ENCODE measurements at regions not wholly inside any gene's neighbourhood (a gene's known extent, or its start where the extent isn't known, plus 50 kb on each side); places are given as distances from the start of the nearest gene placed in this dataset.

DNA sequence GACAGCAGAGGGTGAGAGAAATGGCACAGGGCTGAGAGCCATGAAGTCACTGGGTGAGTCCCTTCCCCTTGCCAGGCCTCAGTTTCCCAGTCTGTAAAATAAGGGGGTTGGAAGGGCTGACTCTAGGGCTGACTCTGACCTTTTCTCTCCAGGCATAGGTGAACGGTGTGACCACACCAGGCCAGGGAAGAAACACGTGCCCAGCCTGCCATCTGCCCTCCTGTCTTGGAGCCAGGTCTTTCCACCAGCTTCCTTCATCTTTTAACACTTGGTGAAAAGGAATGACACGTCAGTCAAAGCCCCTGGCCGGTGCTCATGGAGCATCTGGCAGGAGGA, 74.4 kb downstream of the CPN2 start:
- ATAC-seq (no peak), DNase-seq (ENCODE audit: low spot score in 2 of 2) (no peak)
- Mint-ChIP-seq H3K9me3 (no peaks in the 10 kb centered on the region), H3K4me3 (no peak overlapping the region), H3K36me3 (peaks cover 15% of the 10 kb centered on the region), H3K4me1 (peaks cover 13% of the 10 kb centered on the region), H3K27ac (no peak overlapping the region)

DNA sequence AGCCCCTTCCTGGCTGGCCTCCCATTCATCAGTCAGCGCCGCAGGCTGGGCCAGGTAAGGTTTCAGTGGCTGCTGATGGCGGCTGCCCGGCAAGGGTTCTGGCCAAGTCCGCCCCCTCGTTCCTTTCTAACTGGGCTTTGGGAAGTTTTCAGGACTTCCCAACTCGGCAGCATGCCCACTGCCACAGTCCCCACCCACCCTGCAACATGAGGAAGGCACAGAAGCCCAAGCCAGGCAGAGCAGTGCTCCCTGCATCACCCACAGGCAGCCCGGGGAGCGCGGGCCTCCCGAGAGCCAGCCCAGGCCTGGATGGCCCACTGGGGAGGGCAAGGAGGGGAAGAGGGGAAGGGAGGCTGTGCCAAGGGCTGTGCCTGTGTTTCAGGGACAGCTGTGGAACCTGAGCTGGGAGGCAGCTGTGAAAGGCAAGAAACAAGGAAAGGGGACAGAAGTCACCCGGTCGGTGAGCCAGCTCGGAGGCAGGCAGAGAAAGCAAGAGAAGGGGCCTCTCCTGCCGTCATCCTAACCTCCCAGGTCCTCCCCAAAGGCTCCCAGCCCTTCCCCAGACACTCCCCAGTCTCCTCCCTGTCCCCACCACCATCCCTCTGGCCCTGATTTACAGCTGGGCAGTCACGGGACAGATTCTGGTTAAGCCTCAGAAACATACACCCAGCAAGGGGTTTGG, 73.9 kb downstream of the CPN2 start:
- DNase-seq (ENCODE audit: low spot score in 2 of 2) (no peak), ATAC-seq (no peak)
- peak overlapping the region; percentile 52 for H3K27ac Mint-ChIP-seq

DNA sequence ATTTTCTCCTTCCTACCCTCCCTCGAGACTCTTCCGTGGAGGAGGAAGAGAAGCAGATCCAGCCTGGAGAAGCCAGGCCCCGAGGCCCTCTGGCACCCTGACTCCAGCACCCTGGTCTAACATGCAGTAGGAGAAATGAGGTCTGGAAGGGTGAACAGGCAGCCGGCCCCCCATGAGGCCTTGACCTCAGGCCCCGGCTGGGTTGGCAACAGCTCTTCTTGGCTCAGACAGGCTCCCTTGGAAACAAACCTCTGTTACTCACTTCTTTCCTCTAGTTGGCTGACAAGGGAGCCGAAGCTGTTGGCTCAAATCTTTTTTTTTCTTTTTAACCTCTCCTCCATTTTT, 73.4 kb downstream of the CPN2 start:
- no peak for DNase-seq (ENCODE audit: low spot score in 2 of 2)
- peak overlapping the region; percentile 52 for H3K27ac Mint-ChIP-seq
- no peak overlapping the region for H3K4me3 Mint-ChIP-seq
- H3K4me1 Mint-ChIP-seq, result peaks cover 13% of the 10 kb centered on the region
- ATAC-seq, result no peak
- H3K36me3 Mint-ChIP-seq, result peaks cover 15% of the 10 kb centered on the region
- no peaks in the 10 kb centered on the region for H3K9me3 Mint-ChIP-seq

More for the DNA sequence above, 73.9 kb downstream of the CPN2 start:
- no peak overlapping the region for H3K4me3 Mint-ChIP-seq
- peaks cover 15% of the 10 kb centered on the region for H3K36me3 Mint-ChIP-seq
- no peaks in the 10 kb centered on the region for H3K9me3 Mint-ChIP-seq
- H3K4me1 Mint-ChIP-seq, result peaks cover 13% of the 10 kb centered on the region

DNA sequence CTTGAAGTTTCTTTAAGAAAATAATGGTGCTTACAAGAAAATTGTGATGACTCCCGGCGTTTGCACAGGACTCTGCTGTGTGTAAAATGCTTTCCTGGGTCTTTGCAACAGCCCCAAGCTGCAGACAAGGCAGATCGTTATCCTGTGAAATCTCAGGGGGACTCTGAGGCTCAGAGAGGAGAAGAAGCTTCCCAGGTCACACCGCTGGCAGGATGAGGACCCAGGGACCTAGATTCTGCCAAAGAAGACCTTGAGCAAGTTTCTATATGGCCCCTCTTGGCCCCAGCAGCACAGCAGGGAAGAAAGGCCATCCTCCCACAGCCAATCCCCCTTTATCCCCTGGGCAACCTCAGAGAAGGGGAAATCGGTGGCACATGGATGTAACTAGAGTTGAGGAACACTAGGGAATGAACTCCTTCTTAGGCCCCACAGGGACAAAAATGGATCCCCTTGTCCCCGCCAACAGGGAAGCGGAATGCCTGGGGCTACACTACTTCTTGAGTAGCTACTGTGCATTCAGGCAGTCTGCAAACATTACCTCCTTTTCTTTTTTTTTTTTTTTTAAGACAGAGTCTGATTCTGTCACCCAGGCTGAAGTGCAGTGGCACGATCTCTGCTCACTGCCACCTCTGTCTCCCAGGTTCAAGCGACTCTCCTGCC, 72.8 kb downstream of the CPN2 start:
- H3K36me3 Mint-ChIP-seq, result peaks cover 15% of the 10 kb centered on the region
- no peak overlapping the region for H3K4me3 Mint-ChIP-seq

DNA sequence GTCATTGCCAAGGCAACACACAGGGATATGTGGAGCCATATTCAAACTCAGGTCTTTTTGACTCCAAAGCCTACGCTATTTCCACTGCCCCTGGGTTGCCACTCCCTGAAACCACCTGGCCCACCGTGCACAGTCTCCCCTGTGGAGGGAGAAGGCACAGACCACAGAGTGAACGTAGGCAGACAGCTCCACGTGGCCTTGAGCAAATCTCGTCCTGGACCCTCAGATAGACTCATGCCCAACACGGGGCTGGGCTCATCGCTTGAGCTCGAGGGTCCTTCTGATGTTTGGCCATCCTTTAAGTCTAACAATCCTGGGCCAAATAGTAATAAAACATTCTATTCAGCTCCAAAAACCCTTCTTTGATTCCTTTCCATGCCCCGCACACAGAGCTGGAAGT, 72.0 kb downstream of the CPN2 start:
- peaks cover 13% of the 10 kb centered on the region for H3K4me1 Mint-ChIP-seq
- H3K4me3 Mint-ChIP-seq, result no peak overlapping the region
- H3K36me3 Mint-ChIP-seq, result peaks cover 15% of the 10 kb centered on the region
- no peaks in the 10 kb centered on the region for H3K9me3 Mint-ChIP-seq
- no peak for DNase-seq (ENCODE audit: low spot score in 2 of 2)
- ATAC-seq, result no peak
- no peak overlapping the region for H3K27ac Mint-ChIP-seq

More for the DNA sequence above, 72.8 kb downstream of the CPN2 start:
- no peak for ATAC-seq
- no peak for DNase-seq (ENCODE audit: low spot score in 2 of 2)
- Mint-ChIP-seq H3K9me3 (no peaks in the 10 kb centered on the region), H3K27ac (peak overlapping the region; percentile 52), H3K4me1 (peaks cover 13% of the 10 kb centered on the region)

DNA sequence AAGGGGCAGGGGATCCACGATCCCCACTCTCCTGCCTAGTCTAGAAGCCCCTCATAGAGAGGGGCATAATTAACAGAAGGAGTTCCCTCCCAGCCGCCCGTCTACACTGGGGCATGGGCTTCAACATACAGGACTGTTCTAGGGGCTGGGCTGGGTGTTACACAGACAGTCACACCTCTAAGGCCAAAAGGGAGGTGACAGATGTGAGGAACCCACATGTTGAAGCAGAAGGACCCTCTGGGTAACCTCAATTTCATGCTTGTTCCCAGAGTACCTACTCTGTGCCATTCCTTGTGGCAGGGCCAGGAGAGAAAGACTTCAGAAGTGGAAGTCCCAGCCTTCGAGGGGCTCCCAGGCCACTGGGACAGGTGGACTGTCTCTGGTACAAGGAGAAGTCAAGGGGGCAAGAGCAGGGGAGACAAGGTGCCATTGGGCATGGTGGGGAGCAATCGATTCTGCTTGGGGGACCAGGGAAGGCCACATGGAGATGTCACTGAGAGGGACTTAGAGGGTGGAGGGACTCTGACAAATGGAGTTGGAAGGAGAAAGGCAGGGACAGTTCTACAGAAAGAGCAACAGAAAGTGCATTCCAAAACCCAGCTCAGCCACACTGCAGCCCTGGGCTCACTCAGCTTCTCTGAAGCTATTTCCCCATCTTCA, 71.3 kb downstream of the CPN2 start:
- Mint-ChIP-seq H3K4me3 (no peak overlapping the region), H3K36me3 (peaks cover 12% of the 10 kb centered on the region), H3K27ac (no peak overlapping the region), H3K9me3 (no peaks in the 10 kb centered on the region), H3K4me1 (peaks cover 11% of the 10 kb centered on the region)
- DNase-seq (ENCODE audit: low spot score in 2 of 2) (no peak), ATAC-seq (no peak)

DNA sequence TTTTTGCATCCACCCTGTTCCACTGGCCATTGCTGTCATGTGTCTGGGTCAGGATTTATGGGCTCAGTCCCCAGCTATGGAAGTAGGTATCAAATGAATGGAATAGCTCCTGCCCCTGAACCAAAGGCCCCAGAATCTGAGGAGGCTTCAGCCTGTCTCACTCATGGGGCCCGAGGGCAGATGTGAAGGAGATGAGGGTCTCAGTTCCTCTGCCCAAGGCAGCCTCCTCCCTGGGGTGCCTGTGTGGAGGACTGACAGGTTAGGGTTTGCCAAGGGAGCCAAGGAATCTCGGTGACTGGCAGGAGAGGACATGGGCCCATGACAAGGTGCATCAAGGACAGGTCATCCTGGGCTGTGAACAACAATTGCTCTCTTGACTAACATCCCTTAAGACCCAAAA, 70.4 kb downstream of the CPN2 start:
- no peaks in the 10 kb centered on the region for H3K9me3 Mint-ChIP-seq
- H3K27ac Mint-ChIP-seq, result no peak overlapping the region
- H3K36me3 Mint-ChIP-seq, result peaks cover 3% of the 10 kb centered on the region
- peaks cover 3% of the 10 kb centered on the region for H3K4me1 Mint-ChIP-seq
- DNase-seq (ENCODE audit: low spot score in 2 of 2) (no peak), ATAC-seq (no peak)
- H3K4me3 Mint-ChIP-seq, result no peak overlapping the region

DNA sequence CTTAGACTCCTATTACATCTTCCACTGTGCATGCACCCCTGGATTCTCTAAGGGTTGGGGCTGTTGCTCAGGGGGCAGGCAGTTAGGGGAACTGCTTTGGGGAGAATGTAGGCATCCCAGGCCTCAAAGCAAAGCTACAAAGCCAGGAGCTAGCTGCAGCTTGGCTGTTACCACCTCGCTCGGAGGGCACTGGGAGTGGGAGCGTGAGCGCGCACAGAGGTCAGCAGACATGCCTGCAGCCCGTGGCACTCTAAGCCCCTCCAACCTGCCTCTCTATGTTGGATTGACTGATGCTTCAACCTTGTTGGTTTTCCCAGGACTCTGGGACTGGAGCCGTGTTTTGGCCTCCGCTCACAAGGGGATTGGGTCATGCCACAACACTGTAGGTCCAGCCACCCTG, 69.8 kb downstream of the CPN2 start:
- DNase-seq (ENCODE audit: low spot score in 2 of 2), result no peak
- Mint-ChIP-seq H3K4me3 (no peak overlapping the region), H3K9me3 (no peaks in the 10 kb centered on the region), H3K4me1 (no peaks in the 10 kb centered on the region), H3K36me3 (no peaks in the 10 kb centered on the region), H3K27ac (no peak overlapping the region)
- no peak for ATAC-seq

DNA sequence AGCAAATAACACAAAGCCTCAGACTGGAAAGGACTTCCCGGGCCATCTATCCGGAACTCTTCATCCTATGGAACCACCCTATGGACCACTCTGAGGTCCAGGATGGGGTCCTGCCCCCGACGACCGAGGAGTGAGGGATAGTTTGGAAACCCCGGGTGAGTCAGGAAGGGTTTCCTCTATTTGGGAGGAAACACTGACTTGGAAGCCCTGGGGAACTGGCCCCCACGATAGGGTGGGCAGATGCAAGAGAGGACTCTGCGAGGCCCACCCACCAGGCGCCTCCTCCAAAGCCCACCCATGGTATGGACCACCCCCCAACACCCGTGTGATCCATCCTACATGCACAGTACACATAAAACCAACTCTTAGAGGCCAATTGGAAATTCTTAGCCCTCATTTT, 69.4 kb downstream of the CPN2 start:
- no peak for ATAC-seq
- H3K27ac Mint-ChIP-seq, result no peak overlapping the region

DNA sequence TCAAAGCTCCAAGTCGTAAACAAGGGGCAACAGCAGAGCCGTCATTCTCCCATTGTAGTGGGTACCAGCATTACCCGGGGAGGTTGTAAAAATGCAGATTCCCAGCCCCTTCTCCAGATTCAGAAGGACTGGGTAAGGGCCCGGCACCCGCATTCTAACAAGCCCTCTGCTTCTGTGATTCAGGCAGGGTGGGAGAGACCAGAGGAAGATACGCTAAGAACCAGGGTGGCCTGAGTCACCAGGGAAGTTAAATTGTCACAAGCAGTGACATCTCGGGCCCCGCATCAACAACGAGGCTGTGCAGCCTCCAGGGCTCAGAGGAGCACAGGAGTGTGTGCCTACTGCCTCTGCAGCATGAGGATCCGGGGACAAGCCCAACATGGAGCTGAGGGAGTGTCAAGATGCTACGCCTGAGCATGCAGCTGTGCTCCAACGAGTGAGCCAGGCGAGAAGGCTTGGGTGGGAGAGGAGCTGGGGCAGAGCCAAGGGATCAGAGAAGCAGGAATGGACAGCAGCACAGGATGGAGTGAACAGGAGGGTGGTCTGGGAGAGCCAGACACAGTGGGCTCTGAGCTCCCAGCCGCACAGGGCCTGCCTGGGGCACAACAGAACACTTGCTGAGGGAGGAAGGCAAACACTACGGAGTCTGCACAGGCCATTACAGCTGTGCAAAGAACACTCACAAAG, 68.5 kb downstream of the CPN2 start:
- DNase-seq (ENCODE audit: low spot score in 2 of 2) (no peak), ATAC-seq (no peak)
- Mint-ChIP-seq H3K27ac (no peak overlapping the region), H3K36me3 (no peaks in the 10 kb centered on the region), H3K4me3 (no peak overlapping the region), H3K4me1 (no peaks in the 10 kb centered on the region), H3K9me3 (no peaks in the 10 kb centered on the region)

More for the DNA sequence above, 69.4 kb downstream of the CPN2 start:
- Mint-ChIP-seq H3K9me3 (no peaks in the 10 kb centered on the region), H3K36me3 (no peaks in the 10 kb centered on the region), H3K4me1 (no peaks in the 10 kb centered on the region), H3K4me3 (no peak overlapping the region)
- DNase-seq (ENCODE audit: low spot score in 2 of 2), result no peak

DNA sequence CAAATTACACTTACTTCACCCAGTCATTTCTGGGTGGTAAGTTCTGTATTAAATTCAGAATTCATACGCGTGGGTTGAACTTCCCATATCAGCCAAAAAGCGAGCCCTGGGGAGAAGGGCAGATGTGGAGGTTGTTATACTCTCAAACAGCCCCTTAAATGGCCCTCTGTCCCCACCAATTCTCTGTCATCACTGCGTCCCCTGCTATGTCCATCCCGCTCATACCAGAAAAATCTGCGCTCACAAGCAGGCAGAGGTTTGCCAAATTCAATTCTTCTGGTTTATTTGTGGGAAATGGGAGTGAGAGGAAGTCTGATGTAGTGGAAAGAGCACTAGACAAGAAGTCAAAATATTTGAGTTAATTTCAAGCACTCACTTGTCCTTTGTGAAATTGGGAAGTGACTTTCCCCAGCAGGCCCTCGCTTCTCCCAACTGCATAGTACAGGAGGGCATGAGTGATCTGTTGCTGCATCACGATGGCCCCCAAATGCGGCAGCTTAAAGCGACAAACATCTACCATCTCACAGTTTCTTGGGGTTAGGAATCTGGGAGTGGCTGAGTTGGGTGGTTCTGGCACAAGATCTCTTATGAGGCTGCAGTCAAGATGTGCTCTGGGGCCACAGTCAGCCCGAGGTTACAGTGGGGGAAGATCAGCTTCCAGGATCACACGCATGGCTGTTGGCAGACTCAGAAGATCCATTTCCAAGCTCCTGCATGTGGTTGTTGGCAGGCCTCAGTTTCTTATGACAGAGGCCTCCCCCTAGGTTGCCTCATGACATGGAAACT, 67.7 kb downstream of the CPN2 start:
- no peak overlapping the region for H3K27ac Mint-ChIP-seq
- DNase-seq (ENCODE audit: low spot score in 2 of 2), result no peak

DNA sequence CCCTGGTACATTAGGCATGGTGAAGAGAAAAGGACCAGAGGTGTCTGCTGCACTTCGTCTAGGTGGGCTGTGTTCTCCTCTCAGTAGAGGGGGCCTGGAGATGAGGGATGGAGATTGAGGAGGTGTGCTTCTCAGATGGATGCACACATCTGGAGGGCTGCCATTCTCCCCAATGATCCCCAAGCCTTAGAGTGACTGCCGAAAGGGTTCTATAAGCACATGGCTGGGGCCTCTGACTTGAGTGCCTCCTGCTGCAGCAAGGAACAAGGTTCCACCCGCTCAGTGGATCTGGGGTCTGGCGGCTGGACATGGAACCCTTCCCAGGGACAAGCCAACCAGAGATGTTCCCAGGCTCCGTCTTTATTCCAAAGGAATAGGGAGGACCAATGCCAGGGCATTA, 66.8 kb downstream of the CPN2 start:
- ATAC-seq (no peak), DNase-seq (ENCODE audit: low spot score in 2 of 2) (no peak)
- no peaks in the 10 kb centered on the region for H3K36me3 Mint-ChIP-seq
- no peaks in the 10 kb centered on the region for H3K4me1 Mint-ChIP-seq
- no peak overlapping the region for H3K4me3 Mint-ChIP-seq
- no peak overlapping the region for H3K27ac Mint-ChIP-seq
- no peaks in the 10 kb centered on the region for H3K9me3 Mint-ChIP-seq

More for the DNA sequence above, 67.7 kb downstream of the CPN2 start:
- H3K36me3 Mint-ChIP-seq, result no peaks in the 10 kb centered on the region
- no peaks in the 10 kb centered on the region for H3K4me1 Mint-ChIP-seq
- ATAC-seq, result no peak
- H3K9me3 Mint-ChIP-seq, result no peaks in the 10 kb centered on the region
- no peak overlapping the region for H3K4me3 Mint-ChIP-seq

DNA sequence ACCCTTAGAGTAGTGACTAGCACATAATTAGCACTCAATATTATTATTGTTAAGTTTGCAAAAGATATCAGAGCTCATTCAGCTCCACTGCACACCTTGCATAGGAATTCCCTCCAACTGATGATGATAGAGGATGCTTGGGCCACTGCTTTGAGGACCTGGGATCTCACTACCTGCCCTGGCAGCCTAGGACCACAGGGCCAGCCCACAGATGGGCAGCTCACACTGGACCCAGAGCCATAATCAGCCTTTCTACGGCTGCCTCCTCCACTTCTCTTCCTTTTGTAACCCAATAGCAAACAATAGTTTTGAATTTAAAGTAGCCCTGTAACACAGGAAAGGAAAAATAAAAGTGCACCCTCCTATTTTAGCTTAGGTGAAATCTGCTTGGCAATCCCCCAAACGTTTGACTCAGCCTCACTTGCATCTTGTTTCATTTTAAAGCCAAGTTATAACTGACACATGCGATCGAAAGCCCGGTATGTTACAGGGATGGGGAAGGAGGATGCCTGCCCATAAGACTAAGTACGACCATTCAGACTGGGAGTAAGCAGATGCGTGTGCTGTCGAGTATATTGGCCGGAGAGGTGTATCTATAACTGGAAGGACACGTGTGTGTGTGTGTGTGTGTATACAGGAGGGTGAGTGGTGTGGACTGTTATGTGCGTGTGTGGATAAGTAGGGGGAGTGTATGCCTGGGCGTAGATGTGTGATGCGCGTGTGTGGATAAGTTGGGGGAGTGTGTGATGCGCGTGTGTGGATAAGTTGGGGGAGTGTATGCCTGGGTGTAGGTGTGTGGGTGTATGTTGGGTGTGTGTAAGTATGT, 65.9 kb downstream of the CPN2 start:
- no peaks in the 10 kb centered on the region for H3K4me1 Mint-ChIP-seq

DNA sequence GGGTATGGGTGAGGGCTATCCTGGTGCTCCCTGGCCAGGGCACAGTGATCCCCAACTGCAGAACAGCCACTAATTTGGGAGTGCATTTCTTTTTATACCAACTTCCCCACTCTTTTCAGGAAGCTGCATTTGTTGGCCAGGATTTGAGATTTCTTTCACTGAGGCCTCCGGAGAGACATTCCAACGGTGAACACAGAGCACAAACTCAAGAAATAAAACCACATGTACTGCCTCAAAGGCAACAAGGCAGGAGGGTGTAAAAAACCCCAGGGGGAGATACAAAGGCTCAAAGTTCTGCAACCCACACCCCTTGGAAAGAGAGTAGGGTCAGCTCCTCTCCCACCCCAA, 65.3 kb downstream of the CPN2 start:
- Mint-ChIP-seq H3K9me3 (no peaks in the 10 kb centered on the region), H3K4me1 (no peaks in the 10 kb centered on the region), H3K4me3 (no peak overlapping the region), H3K27ac (no peak overlapping the region), H3K36me3 (no peaks in the 10 kb centered on the region)
- ATAC-seq (no peak), DNase-seq (ENCODE audit: low spot score in 2 of 2) (no peak)

More for the DNA sequence above, 65.9 kb downstream of the CPN2 start:
- ATAC-seq (no peak), DNase-seq (ENCODE audit: low spot score in 2 of 2) (no peak)
- Mint-ChIP-seq H3K9me3 (no peaks in the 10 kb centered on the region), H3K27ac (no peak overlapping the region), H3K4me3 (no peak overlapping the region), H3K36me3 (no peaks in the 10 kb centered on the region)

All from stimulated activated effector memory CD8-positive, alpha-beta T cell treated with anti-CD3 and anti-CD28 coated beads, Interleukin-12 subunit alpha, Interleukin-12 subunit beta, amount 100 ng/mL, for 72 hours (primary cell).